Bronchial epithelial cell (primary cell): ENCODE measurements at regions not wholly inside any gene's neighbourhood (a gene's known extent, or its start where the extent isn't known, plus 50 kb on each side); places are given as distances from the start of the nearest gene placed in this dataset.

Experiments
- DNase-seq: peaks from one replicate; pipeline ENCODE4 v3.0.0-alpha.2; 2010; ENCODE audit warnings: low read depth
- FAIRE-seq: peaks from 2 replicates; lab custom pipeline; 2011; peaks lifted over from hg19 to GRCh38; lab: Jason Lieb, UNC
- H3K27me3 ChIP-seq: 2 replicates; pipeline ENCODE4 v1.5.1; 2011; ENCODE audit warnings: low read length; ENCODE audit not compliant: control insufficient read depth, insufficient read depth
- H3K36me3 ChIP-seq: 2 replicates; pipeline ENCODE4 v1.5.1; 2011; ENCODE audit warnings: low read length; ENCODE audit not compliant: control insufficient read depth, insufficient read depth
- H3K4me3 ChIP-seq: 2 replicates; pipeline ENCODE4 v1.5.1; 2011; ENCODE audit warnings: mild to moderate bottlenecking, low read depth, low read length, control low read depth
- CTCF ChIP-seq: IDR thresholded peaks from 2 replicates; pipeline ENCODE4 v1.5.1; 2011; ENCODE audit warnings: mild to moderate bottlenecking, moderate library complexity, low read length, control low read depth, inconsistent platforms; ENCODE audit not compliant: insufficient read depth, severe bottlenecking

- TF ChIP-seq CTCF, result no peak
- no peak for FAIRE-seq
Observed at GRCh38 chr11:15481871-15482270, 367.1 kb downstream of the INSC start.

GRCh38 chr11:15483205-15483604 lies 368.5 kb downstream of the INSC start:
- Histone ChIP-seq H3K36me3 (no peaks in the 10 kb centered on the region), H3K27me3 (no peaks in the 10 kb centered on the region), H3K4me3 (no peak overlapping the region)
- DNase-seq, result no peak
- TF ChIP-seq CTCF, result no peak
- no peak for FAIRE-seq

More at GRCh38 chr11:15481871-15482270, 367.1 kb downstream of the INSC start:
- no peak for DNase-seq
- H3K27me3 ChIP-seq, result no peaks in the 10 kb centered on the region
- no peak overlapping the region for H3K4me3 ChIP-seq
- H3K36me3 ChIP-seq, result no peaks in the 10 kb centered on the region

- Histone ChIP-seq H3K4me3 (no peak overlapping the region), H3K36me3 (no peaks in the 10 kb centered on the region), H3K27me3 (no peaks in the 10 kb centered on the region)
- DNase-seq, result no peak
- TF ChIP-seq CTCF, result no peak
- peak; percentile 62 for FAIRE-seq
Observed at GRCh38 chr11:15484398-15484797, 369.7 kb downstream of the INSC start.

- no peaks in the 10 kb centered on the region for H3K27me3 ChIP-seq
- no peak for DNase-seq
- H3K4me3 ChIP-seq, result no peak overlapping the region
- FAIRE-seq, result no peak
- TF ChIP-seq CTCF, result no peak
- H3K36me3 ChIP-seq, result no peaks in the 10 kb centered on the region
Observed at GRCh38 chr11:15485432-15485831, 370.7 kb downstream of the INSC start.

- DNase-seq, result no peak
- FAIRE-seq, result no peak
- TF ChIP-seq CTCF, result no peak
- Histone ChIP-seq H3K36me3 (no peaks in the 10 kb centered on the region), H3K4me3 (no peak overlapping the region), H3K27me3 (no peaks in the 10 kb centered on the region)
Observed at GRCh38 chr11:15489281-15489680, 374.6 kb downstream of the INSC start.

GRCh38 chr11:15490535-15490934 lies 375.8 kb downstream of the INSC start:
- H3K36me3 ChIP-seq, result no peaks in the 10 kb centered on the region
- H3K4me3 ChIP-seq, result no peak overlapping the region
- TF ChIP-seq CTCF, result no peak
- no peak for FAIRE-seq
- no peaks in the 10 kb centered on the region for H3K27me3 ChIP-seq
- DNase-seq, result no peak
